NCI-H526 treated with DMSO at 0.1 percent for 48 hours (cell line): ENCODE measurements at regions not wholly inside any gene's neighbourhood (a gene's known extent, or its start where the extent isn't known, plus 50 kb on each side); places are given as distances from the start of the nearest gene placed in this dataset.
"Not testable (repeated sequence)": the region's sequence is repeated elsewhere in the genome, so short reads cannot be mapped to it uniquely, and the experiment has no call there.

ENCODE experiments used
- DNase-seq: peaks from one replicate; lab custom pipeline; 2025; lab: John Stamatoyannopoulos, UW

DNA sequence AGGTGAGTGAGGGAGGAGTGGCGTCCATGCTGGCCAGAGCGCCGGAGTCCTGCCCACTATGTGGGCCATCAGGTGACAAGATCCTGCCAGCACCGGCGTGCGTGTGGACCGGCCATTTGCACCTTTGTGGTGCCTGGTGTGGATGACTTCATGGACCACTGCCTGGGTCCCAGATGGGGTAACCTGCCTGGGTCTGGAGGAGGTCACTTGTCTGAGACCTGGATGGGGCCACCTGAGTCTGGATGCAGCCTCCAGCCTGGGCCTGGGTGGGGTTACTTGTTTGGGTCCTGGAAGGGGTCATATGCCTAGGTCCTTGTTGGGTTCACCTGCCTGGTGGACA lies 299.6 kb downstream of the NDUFA10 start:
- no peak for DNase-seq

DNA sequence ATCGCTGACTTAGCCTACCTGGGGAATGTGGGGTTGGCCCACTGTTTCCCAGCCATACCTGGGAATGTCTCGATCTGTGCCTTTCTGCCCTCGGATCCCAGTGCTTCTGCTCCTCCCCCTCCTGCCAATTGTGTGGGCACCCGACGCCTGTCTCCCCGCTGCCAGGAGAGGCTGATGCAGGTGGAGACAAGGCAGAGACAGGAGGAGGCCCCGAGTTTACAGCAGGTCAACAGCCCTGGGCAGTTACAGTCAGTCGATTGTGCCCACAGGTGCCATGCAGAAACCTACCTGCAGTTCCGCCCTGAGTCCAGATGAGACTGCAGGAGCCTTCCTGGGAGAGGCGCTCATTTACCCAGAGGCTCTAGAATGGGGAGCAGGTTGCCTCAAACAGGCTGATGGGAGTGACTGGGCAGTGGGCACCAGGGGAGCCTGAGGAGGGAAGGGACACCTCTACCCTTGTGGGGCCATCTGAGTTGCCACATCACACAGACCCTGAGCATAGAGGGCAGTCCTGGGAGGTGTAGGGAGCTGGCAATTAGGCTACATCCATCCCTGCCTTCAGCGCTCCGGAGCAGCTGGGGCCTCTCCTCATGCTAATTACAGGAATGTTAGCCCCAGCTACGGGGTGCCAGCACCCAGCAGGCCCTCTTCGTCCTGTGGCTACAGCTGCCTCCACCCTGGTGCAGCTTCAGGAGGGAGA lies 300.1 kb downstream of the NDUFA10 start:
- DNase-seq, result no peak

DNA sequence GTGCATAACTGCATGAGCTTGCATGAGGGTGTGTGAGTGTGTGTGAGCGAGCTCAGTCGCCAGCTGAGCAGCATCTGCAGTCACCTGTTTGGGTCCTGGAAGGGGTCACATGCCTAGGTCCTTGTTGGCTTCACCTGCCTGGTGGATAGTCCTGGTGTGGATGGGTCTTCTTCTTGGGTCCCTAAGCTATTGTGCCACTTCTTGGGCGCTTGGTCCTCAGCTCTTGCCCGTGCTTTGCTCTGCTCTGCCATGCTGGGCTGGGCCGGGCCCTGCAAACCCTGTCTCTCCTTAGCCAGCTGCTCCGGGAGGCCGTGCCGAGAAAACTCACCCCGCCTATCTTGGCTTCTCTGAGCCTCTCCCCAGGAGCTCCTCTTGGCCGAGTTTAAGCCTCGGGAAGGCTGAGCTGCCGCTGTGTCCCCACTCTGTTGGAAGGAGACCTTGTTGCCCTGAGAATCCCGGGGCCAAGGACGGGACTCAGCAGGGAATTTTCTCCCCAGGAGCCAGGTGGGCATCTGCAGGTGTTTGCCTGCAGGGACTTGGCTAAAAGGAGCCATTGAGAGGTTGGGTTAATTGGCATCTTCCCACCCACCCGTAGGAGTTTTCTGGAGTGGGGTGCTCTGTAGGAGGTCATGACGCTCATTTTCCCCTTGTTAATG lies 300.8 kb downstream of the NDUFA10 start:
- DNase-seq, result no peak

DNA sequence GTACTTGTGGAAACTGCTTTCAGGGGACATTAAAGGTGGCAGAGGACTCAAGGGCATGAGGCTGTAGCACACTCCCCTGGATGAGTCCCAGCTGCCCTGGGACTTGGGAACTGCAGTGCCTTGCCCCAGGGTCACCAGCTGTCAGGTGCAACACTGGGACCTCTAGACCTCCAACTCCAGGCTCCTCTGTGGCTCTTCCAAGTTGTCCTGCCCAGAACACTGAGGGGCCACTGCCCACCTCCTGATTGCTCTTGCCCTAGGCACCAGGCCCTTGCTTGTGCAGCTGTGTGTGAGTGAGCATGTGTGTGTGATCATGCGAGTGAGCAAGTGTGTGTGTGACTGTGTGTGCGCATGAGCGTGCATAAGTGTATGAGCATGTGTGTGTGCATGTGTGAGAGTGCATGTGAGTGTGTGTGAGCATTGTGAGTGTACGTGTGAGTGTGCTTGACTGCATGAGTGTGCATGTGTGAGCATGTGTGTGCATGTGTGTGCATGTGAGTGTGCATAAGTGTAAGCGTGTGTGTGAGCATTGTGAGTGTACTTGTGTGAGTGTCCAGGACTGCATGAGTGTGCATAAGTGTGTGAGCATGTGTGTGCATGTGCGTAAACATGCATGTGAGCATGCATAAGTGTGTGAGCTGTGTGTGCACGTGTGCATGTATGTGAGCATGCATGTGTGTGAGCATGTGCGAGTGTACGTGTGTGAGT lies 301.5 kb downstream of the NDUFA10 start:
- no peak for DNase-seq

DNA sequence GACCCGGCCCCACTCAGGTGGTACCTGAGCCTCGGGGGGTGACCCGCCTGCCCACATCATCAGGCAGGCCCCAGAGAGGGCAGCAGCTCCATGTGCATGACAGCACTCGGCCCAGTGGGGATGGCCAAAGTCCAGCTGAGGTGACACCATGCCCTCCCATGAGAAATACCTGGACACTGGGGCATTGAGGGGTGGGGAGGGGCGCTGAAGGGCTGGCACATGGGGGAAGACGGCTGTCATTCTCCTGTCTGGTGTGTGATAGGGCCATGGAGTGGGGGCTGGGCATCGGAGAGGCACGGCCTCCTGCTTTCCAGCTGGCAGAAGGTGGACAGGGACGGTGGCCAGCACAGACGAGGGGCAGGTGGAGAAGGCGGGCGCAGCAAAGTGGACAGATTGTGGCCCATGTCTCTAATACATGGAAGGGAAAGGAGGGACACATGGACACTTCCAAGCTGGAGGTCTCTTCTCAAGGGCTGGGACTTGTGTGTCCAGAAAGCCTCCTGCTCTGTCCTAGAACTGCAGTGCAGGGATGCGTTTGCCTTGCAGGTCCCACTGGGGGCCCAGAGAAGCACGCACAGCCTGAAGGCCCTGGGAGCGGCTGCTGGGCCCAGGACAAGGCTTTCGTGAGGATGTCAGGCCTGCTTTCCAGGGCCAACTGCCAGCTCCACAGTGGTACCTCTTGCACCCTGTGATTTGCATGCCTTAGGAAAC lies 302.2 kb downstream of the NDUFA10 start:
- peak; percentile 51 for DNase-seq

DNA sequence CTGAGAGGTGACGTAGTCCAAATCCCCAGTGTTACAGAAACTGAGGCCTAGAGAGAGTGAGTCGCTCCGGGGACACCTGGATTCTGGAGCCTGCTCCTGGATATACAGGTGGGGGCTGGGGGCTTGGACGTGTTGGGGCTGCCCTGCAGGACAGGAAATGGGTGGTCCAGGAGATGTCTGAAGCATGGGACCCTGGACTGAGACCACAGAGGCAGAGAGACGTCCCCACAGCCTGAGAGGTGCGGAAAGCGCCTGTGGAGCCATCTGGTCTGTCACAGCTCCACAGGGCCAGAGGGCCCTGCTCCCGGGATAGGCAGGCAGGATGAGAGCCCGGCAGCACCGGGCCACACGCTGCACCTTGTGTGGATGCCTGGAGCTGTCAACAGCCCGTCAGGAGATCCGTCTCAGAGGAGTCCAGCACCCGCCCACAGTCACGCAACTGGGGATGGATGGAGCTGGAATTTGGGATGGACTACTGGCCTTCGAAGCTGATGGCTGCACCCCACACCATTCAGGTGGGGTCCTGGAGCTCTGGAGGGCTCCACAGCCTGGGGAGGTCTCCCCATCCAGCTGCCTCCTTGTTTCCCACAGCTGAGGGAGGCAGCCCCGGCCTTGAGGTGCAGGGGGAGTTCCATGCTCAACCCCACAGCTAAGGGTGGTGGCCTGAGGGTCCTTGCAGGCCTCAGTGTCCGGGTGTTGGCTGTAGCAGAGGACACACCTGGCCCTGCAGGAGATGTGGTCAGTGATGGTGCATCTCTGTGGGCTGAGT lies 303.0 kb downstream of the NDUFA10 start:
- DNase-seq, result no peak

DNA sequence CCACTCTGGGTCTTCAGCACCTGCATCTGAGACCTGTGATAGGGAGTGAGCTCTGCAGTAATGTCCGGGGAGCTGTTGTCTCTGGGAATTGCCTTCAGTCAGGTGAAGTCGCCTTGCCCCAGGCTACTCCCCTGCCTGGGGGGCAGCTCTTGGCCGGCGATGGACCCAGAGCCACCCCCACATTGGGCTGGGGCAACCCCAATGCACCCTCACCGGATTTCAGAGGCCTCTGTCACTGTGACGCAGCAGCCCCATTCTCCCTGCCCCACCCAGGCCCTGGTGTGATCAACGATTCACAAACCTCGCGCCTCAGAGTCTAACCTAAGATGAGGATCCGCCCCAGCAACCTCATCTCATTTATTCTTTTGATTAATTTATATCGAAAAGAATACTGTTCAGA lies 303.6 kb downstream of the NDUFA10 start:
- no peak for DNase-seq

DNA sequence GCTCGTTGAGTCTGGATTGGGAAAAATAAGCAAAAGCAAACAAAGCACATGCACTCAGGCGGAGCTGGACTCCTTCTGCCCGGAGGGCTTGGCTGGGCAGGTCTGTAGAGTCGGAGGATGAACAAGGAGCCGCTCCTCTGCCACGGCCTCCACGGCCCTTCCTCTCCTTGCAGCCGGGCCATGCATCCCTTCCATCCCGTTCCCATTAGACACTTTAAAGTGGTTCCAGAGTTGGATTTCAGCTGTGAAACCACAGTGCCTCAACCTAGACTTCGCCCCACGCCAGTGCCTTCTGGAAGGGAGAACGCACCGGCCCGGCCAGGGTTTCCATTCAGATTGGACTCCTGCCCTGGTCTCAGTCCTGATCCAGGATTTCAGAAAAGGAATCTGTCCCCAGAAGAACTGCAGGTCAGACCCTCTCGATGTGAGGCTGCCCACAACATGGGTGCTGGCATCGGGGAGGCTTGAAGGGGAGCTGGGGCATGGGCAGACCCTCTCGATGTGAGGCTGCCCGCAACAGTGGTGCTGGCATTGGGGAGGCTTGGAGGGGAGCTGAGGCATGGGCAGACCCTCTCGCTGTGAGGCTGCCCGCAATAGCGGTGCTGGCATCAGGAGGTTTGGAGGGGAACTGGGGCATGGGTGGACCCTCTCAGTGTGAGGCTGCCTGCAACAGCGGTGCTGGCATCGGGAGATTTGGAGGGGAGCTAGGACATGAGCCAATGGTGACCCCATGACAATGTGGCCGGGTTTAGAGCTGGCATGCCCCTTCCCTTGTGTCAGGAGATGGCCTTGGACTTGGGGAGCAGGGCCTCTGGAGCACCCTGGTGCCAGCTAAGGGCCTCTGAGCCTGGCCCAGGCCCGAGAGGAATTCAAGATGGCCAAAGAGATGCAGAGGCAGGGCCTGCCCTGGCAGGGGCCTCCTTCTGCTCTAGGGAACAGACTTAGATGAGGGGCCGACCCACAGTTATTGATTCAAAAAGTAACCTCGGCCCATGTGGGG lies 304.5 kb downstream of the NDUFA10 start:
- no peak for DNase-seq

DNA sequence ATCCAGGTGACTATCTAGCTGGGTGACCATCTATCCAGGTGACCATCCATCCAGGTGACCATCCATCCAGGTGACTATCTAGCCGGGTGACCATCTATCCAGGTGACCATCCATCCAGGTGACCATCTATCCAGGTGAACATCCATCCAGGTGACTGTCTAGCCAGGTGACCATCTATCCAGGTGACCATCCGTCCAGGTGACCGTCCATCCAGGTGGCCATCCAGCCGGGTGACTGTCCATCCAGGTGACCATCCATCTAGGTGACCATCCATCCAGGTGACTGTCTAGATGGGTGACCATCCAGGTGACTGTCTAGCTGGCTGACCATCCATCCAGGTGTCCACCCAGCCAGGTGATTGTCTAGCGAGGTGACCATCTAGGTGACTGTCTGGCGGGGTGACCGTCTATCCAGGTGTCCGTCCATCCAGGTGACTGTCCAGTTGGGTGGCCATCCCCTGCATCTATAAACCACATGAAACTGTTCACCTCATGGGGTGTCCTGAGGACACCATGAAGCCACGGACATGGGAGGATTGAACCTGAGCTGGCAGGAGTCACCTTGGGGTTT lies 305.3 kb downstream of the NDUFA10 start:
- DNase-seq, result no peak

DNA sequence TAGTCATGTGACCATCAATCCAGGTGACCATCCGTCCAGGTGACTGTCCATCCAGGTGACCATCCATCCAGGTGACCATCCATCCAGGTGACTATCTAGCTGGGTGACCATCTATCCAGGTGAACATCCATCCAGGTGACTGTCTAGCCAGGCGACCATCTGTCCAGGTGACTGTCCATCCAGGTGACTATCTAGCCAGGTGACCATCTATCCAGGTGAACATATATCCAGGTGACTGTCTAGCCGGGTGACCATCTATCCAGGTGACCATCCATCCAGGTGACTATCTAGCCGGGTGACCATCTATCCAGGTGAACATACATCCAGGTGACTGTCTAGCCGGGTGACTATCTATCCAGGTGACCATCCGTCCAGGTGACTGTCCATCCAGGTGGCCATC lies 306.2 kb downstream of the NDUFA10 start:
- DNase-seq, result not testable (repeated sequence)

DNA sequence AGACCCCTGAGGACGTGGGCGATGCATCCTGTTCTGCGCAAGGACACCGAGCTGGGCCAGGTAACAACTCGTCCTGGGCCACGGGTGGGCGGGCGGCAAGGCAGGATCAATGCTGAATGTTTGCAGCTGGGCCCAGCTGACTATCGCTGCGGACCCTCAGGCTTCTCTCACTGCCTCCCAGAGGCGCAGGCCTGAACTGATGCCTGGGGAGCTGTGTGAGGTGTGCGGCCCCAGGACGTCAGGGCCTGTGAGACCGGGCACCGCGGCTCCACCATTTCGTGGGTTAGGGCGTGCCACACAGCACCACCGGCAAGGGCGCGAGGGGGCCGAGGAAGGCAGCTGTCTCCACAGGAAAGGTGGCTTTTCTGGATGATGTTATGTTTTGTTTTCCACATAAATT lies 307.4 kb downstream of the NDUFA10 start:
- DNase-seq, result no peak

DNA sequence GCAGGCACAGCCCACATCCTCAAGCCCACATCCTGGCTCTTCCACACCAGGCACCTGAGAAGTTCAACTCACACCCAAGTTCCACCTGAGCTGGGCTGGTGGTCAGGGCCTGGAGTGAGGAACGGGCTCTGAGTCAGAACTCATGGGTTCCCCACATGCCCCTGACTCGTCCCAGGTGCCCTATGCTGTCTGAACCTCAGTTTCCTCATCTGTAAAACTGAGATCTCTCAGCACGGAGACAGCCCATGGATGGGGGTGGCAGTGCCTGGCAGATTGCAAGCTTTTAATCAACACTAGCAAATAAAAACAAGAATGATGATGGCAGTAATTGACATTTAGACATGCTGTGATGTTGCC lies 307.8 kb downstream of the NDUFA10 start:
- no peak for DNase-seq

DNA sequence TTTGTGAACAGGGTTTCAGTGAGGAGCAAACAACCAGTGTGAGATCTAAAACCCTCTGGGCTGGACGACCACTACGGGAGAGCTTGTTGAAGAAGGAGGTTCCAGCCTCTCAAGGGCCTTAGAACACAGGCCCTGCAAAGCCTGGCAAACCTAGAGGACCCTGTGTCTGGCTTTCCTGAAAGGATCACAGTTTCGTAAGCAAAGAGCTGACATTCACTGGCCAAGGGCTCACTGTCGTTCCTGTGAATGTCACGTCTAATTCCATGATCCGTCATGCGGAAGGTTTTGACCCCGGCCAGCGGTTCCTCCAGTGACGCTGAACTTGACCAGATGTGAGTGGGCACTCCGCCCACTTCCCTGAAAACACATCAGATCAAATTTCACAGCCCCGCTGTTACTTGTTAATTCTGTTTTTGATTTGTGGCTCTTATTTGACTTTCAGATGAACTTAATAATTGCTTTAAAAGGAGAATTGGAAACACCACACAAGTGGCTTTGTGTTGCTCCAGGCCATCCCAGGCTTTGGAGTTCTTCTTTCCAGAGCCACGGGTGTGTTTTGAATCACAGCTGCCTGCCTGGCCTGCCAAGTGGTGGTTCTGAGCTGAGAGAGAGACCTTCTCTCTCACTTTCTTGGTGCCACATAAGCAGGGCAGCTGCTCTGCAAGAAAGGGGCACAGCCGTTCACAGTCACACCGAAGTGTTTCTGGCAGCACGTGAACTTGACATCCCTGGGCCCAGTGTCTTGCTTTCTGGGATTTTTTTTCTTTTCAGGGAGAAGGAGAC lies 308.4 kb downstream of the NDUFA10 start:
- peak; percentile 82 for DNase-seq

DNA sequence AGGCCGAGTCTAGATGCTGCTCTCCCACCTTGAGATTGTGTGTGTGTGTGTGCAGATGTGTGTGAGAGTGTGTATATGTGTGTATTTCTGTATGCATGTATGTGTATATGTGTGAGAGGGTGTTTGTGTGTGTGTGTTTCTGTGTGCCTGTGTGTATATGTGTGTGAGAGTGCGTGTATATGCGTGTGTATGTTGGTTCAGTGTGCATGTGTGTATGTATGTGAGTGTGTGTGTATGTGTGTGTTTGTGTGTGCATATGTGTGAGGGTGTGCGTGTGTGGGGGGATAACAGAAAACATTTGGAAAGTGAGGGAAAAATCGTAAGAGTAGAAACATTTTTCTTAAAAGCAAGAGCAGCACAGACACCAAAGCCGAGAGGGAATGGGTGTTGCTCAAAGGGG lies 309.1 kb downstream of the NDUFA10 start:
- DNase-seq, result no peak

DNA sequence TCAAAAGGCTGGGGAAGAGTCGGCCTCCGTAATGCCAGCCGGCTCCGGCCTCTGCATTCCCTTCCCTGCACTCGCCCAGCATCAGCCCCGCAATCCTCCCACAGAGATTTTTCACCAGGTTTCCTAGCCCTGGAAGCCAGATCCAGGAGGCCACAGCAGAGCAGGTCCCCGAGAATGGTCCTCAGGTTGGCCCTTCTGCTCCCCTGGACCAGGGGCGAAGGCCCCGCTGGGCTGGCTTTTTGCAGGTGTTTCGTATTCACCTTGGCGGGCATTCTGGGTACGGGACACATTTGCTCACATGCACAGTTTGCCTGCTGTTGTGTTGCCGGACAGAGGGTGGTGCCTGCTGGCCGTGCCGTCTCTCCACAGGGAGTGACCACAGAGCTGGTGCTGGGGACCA lies 309.5 kb downstream of the NDUFA10 start:
- no peak for DNase-seq

DNA sequence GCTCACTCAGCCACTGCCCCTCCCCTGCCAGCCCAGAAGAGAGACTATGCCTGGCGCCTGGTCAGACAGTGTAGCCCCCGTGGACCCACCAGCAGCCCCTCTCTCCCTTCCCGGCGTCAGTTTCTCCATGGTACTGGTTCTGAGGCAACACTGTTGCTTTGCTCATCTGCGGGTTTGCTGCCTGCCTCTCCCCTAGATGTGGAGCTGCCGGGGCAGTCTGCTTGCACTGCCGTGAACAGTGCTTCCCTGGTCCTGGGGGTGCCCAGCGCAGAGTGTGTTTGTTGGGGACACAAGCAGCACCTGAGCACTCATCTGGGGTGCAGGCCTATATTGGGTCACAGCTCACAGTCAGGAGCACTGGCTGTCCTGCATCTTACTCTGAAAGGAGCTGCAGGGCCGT lies 309.9 kb downstream of the NDUFA10 start:
- DNase-seq, result no peak

DNA sequence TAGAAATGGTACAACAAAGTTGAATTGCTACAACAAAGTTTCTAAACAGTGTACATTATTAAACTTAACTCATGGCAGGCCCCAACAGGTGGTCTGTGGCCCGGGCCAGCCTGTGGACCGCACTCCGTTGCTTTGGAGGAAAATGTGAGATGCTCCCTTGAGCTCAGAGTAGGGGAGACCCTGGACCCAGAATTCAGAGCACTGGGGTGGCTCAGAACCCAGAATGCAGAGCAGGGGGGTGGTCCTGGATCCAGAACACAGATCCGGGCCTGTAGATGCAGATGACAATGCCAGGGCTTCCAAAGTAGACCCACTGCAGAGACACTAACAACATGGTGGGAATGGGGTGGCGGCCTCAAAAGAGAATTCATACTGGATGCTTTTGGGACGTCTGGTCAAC lies 311.0 kb downstream of the NDUFA10 start:
- no peak for DNase-seq

DNA sequence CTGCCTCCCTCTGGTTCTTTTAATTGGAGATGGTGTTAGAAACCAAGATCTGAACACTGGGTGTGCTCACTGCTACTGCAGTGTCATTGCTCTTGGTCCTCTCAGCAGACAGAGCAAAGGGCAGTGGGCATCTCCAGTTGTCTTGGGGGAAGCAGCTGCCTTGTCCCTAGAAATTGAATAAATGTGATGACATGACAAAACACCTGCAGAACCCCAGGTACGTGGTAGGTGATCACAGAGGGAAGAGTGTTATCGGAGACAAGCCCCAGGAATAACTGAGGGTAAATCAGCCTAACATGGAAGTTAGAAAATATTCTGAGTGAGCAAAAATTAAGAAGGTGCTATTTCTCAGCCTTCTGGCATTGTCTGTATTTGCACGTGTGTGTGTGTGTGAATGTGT lies 311.9 kb upstream of the HDAC4 start:
- DNase-seq, result no peak

DNA sequence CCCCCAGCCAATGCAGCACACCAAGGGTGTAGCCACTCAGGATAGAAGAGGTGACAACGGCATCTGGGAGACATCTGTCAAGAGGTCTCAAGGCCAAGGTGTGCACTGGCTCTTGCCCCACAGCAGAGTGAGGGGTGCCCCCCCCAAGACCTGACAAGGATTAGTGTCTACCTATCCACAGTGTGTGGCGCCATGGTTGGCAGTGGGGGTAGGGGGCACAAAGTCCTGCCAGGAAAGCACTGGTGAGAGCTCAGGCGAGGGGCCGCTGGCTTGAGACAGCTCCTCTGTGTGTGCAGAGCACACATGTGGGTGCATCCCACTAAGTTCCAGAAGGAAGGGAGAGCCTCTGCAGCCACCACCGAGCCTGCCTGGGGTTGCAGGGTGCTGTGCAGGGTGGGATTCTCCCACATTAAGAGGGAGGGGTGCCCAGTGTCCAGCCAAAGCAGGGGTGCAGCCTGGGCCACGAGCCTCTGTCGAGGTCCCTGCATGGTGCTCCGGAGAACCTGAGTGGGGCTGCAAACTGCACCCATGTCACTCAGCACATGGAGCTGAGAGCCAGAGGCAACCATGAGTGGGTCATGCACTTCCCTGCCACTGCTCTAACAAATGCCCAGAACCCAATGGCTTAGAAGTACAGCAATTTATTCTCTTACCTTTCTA lies 311.2 kb upstream of the HDAC4 start:
- no peak for DNase-seq
